ENCODE measurements at regions not wholly inside any gene's neighbourhood (a gene's known extent, or its start where the extent isn't known, plus 50 kb on each side); places are given as distances from the start of the nearest gene placed in this dataset.
A peak's percentile ranks its signal among the peaks of the same experiment; 100 is the strongest.

DNA sequence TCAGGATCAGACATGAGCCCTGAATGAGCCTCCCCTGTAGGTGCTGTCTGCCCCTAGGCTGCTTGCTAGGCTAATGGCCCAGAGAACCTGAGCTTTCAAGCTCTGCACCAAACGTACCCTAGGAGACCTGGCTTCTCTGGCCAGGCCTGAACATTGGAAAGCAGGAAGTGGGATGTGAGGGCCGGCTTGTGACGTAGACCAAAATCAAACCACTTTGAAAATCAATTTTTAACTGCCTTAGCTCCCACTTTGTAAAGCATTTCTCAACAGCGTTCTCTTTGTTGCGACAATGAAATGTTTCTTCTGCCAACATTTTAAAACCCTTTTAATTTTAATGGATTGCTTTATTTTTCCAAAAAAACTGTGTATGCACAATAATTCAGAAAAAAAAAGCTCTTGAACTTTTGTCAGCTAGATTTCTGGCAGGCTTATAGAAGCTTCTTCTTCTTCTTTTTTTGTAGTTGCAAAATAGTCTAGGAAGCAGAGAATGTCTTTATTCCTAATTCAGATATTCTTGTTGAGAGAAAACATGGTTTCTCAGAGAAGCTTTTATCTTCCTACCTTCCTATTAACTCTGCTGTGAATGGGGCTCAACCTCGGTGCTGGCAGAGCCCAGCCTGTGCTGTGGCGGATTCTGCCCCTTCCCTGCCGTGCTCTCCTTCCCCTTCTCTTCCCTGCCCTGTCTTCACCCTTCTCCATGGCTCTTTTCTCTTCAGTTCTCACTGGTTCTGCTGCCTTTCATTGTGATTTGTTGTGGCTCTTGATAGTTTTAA lies 145.2 kb upstream of the SFRP2 start:
- Histone ChIP-seq H3K9me3 (ENCODE audit: insufficient read depth, low read depth, low read length) (no peaks in the 10 kb centered on the region), H3K4me3 (ENCODE audit: low read length) (no peak overlapping the region), H3K36me3 (ENCODE audit: insufficient read depth, low read length) (no peaks in the 10 kb centered on the region), H3K27me3 (ENCODE audit: insufficient read depth, low read length) (no peaks in the 10 kb centered on the region), H3K9ac (ENCODE audit: low read depth, low read length) (no peak overlapping the region), H3K4me1 (ENCODE audit: insufficient read depth, low read length) (peaks cover 18% of the 10 kb centered on the region), H3K27ac (ENCODE audit: low read depth, low read length) (no peak overlapping the region)
- 89% methylated on average over 8 of the region's 8 CpGs for WGBS

DNA sequence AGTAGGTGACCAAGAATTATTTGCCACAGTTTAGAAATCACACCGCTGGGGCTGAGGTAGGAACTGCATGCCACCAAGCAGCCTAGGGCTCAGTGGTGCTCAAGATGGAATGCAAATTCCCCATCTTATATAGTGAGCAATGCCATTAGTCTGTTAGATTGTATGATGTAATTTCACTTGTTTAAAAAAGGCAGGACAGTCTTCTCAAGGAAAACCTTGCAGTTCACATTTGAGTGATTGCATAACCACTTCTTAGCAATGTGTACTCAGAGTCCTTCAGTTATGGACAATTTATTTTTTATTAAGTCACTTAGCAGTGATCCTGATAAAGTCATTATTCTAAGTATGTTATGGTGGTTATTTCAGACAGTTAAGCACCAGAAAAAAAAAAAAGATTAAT lies 142.9 kb upstream of the SFRP2 start:
- WGBS, result 91% methylated on average over 1 of the region's 1 CpG

GRCh38 chr4:153929675-153930074 lies 140.8 kb upstream of the SFRP2 start:
- Histone ChIP-seq H3K27me3 (ENCODE audit: insufficient read depth, low read length) (no peaks in the 10 kb centered on the region), H3K4me1 (ENCODE audit: insufficient read depth, low read length) (peaks cover 18% of the 10 kb centered on the region), H3K4me3 (ENCODE audit: low read length) (peak overlapping the region; percentile 27; the same call in 1 of the 2 replicates), H3K9ac (ENCODE audit: low read depth, low read length) (0 out of 2 replicates have a peak overlapping the region, but pooled peaks have one; percentile 35), H3K27ac (ENCODE audit: low read depth, low read length) (peak overlapping the region; percentile 46), H3K36me3 (ENCODE audit: insufficient read depth, low read length) (no peaks in the 10 kb centered on the region), H3K9me3 (ENCODE audit: insufficient read depth, low read depth, low read length) (no peaks in the 10 kb centered on the region)
- WGBS, result 82% methylated on average over 5 of the region's 5 CpGs

More for the DNA sequence above, 142.9 kb upstream of the SFRP2 start:
- Histone ChIP-seq H3K27me3 (ENCODE audit: insufficient read depth, low read length) (no peaks in the 10 kb centered on the region), H3K9ac (ENCODE audit: low read depth, low read length) (no peak overlapping the region), H3K36me3 (ENCODE audit: insufficient read depth, low read length) (no peaks in the 10 kb centered on the region), H3K4me1 (ENCODE audit: insufficient read depth, low read length) (peaks cover 18% of the 10 kb centered on the region), H3K4me3 (ENCODE audit: low read length) (no peak overlapping the region), H3K27ac (ENCODE audit: low read depth, low read length) (no peak overlapping the region), H3K9me3 (ENCODE audit: insufficient read depth, low read depth, low read length) (no peaks in the 10 kb centered on the region)

DNA sequence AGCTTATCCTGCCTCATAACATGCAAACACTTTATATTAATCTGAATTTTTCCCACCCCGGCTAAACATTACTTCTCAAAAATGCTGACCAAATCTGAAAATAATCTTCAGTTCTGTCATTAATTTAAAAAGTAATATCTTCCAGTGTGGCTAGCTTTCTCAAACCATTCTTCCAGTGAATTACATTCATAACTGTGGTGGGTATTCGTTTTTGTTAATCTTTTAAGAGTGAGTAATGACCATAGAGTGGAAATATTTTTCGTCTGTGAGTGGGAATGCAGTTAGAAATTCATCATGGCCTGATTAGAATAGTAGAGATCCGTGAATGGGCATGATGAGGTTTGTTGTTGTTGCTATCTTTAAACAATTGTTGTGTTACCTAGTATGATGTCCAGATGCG lies 138.6 kb upstream of the SFRP2 start:
- Histone ChIP-seq H3K27ac (ENCODE audit: low read depth, low read length) (no peak overlapping the region), H3K4me1 (ENCODE audit: insufficient read depth, low read length) (peaks cover 14% of the 10 kb centered on the region), H3K9me3 (ENCODE audit: insufficient read depth, low read depth, low read length) (no peaks in the 10 kb centered on the region), H3K4me3 (ENCODE audit: low read length) (no peak overlapping the region), H3K9ac (ENCODE audit: low read depth, low read length) (no peak overlapping the region), H3K27me3 (ENCODE audit: insufficient read depth, low read length) (no peaks in the 10 kb centered on the region), H3K36me3 (ENCODE audit: insufficient read depth, low read length) (no peaks in the 10 kb centered on the region)
- 91% methylated on average over 5 of the region's 5 CpGs for WGBS

GRCh38 chr4:153922148-153922547 lies 133.3 kb upstream of the SFRP2 start:
- Histone ChIP-seq H3K36me3 (ENCODE audit: insufficient read depth, low read length) (no peaks in the 10 kb centered on the region), H3K4me1 (ENCODE audit: insufficient read depth, low read length) (no peaks in the 10 kb centered on the region), H3K27me3 (ENCODE audit: insufficient read depth, low read length) (no peaks in the 10 kb centered on the region), H3K4me3 (ENCODE audit: low read length) (no peak overlapping the region), H3K27ac (ENCODE audit: low read depth, low read length) (no peak overlapping the region), H3K9me3 (ENCODE audit: insufficient read depth, low read depth, low read length) (no peaks in the 10 kb centered on the region), H3K9ac (ENCODE audit: low read depth, low read length) (no peak overlapping the region)
- 96% methylated on average over 2 of the region's 2 CpGs for WGBS

GRCh38 chr4:153919667-153920066 lies 130.8 kb upstream of the SFRP2 start:
- WGBS, result 90% methylated on average over 3 of the region's 3 CpGs
- Histone ChIP-seq H3K4me1 (ENCODE audit: insufficient read depth, low read length) (no peaks in the 10 kb centered on the region), H3K9ac (ENCODE audit: low read depth, low read length) (no peak overlapping the region), H3K4me3 (ENCODE audit: low read length) (no peak overlapping the region), H3K36me3 (ENCODE audit: insufficient read depth, low read length) (no peaks in the 10 kb centered on the region), H3K27me3 (ENCODE audit: insufficient read depth, low read length) (no peaks in the 10 kb centered on the region), H3K9me3 (ENCODE audit: insufficient read depth, low read depth, low read length) (no peaks in the 10 kb centered on the region), H3K27ac (ENCODE audit: low read depth, low read length) (no peak overlapping the region)

DNA sequence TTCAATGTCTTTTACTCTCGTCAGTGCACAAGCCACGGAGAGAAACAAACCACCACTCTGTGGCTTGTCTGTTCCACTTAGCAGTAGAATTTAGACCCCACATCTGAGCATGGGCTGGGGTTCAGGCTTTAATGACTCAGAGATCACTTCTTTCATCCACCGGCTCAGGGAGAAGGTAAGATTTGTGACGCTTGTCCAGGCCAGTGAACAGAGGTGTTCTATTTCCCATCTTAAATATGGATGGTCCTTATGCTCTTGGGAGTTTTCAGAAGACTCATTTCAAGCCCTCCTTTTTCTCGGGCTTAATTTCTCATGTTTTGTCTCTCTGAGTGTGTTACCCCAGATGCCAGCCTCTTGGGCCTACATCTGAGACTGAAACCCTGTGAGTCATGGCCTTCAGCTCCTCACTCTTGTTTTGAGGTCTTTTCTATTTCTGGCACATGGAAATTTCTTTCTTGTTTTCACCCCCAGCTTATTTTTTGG lies 127.4 kb upstream of the SFRP2 start:
- no peak overlapping the region for H3K27ac ChIP-seq (ENCODE audit: low read depth, low read length)
- H3K27me3 ChIP-seq (ENCODE audit: insufficient read depth, low read length), result no peaks in the 10 kb centered on the region
- no peaks in the 10 kb centered on the region for H3K36me3 ChIP-seq (ENCODE audit: insufficient read depth, low read length)
- WGBS, result 95% methylated on average over 5 of the region's 5 CpGs
- H3K4me1 ChIP-seq (ENCODE audit: insufficient read depth, low read length), result no peaks in the 10 kb centered on the region
- H3K4me3 ChIP-seq (ENCODE audit: low read length), result no peak overlapping the region
- no peak overlapping the region for H3K9ac ChIP-seq (ENCODE audit: low read depth, low read length)
- no peaks in the 10 kb centered on the region for H3K9me3 ChIP-seq (ENCODE audit: insufficient read depth, low read depth, low read length)

DNA sequence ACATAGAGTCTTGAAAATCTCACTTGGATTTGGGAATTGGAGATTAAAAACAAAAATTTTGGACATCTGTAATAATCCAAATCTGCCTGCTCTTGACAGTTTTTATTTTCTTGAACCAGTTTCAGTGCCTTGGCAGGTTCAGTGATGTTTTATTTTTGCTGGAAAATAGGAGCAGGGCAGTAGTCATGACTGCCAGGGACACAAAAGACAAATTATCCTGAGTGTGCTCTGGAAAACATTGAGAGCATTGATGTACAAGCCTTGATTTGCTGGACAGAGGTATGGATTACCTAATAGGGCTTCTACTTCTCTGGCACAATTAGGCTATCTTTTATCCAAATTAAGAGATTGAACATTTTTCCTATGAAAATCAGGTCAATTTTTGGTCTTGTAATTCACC lies 123.4 kb upstream of the SFRP2 start:
- Histone ChIP-seq H3K27me3 (ENCODE audit: insufficient read depth, low read length) (no peaks in the 10 kb centered on the region), H3K36me3 (ENCODE audit: insufficient read depth, low read length) (no peaks in the 10 kb centered on the region), H3K4me3 (ENCODE audit: low read length) (no peak overlapping the region), H3K4me1 (ENCODE audit: insufficient read depth, low read length) (peaks cover 8% of the 10 kb centered on the region; the same call in 1 of the 2 replicates), H3K27ac (ENCODE audit: low read depth, low read length) (no peak overlapping the region), H3K9me3 (ENCODE audit: insufficient read depth, low read depth, low read length) (no peaks in the 10 kb centered on the region), H3K9ac (ENCODE audit: low read depth, low read length) (no peak overlapping the region)

- Histone ChIP-seq H3K36me3 (ENCODE audit: insufficient read depth, low read length) (no peaks in the 10 kb centered on the region), H3K4me1 (ENCODE audit: insufficient read depth, low read length) (peaks cover 8% of the 10 kb centered on the region; the same call in 1 of the 2 replicates), H3K4me3 (ENCODE audit: low read length) (no peak overlapping the region), H3K27me3 (ENCODE audit: insufficient read depth, low read length) (no peaks in the 10 kb centered on the region), H3K27ac (ENCODE audit: low read depth, low read length) (no peak overlapping the region), H3K9ac (ENCODE audit: low read depth, low read length) (no peak overlapping the region), H3K9me3 (ENCODE audit: insufficient read depth, low read depth, low read length) (no peaks in the 10 kb centered on the region)
- no CpG with 5 or more reads among the region's 1 CpG for WGBS
Observed at GRCh38 chr4:153909672-153910071, 120.8 kb upstream of the SFRP2 start.

GRCh38 chr4:153906231-153906630 lies 117.3 kb upstream of the SFRP2 start:
- Histone ChIP-seq H3K27me3 (ENCODE audit: insufficient read depth, low read length) (no peaks in the 10 kb centered on the region), H3K9me3 (ENCODE audit: insufficient read depth, low read depth, low read length) (no peaks in the 10 kb centered on the region), H3K36me3 (ENCODE audit: insufficient read depth, low read length) (no peaks in the 10 kb centered on the region), H3K9ac (ENCODE audit: low read depth, low read length) (no peak overlapping the region), H3K27ac (ENCODE audit: low read depth, low read length) (no peak overlapping the region), H3K4me1 (ENCODE audit: insufficient read depth, low read length) (peaks cover 8% of the 10 kb centered on the region; the same call in 1 of the 2 replicates), H3K4me3 (ENCODE audit: low read length) (no peak overlapping the region)

- no peak overlapping the region for H3K9ac ChIP-seq (ENCODE audit: low read depth, low read length)
- no peak overlapping the region for H3K4me3 ChIP-seq (ENCODE audit: low read length)
- H3K36me3 ChIP-seq (ENCODE audit: insufficient read depth, low read length), result no peaks in the 10 kb centered on the region
- H3K4me1 ChIP-seq (ENCODE audit: insufficient read depth, low read length), result peaks cover 8% of the 10 kb centered on the region; the same call in 1 of the 2 replicates
- no peaks in the 10 kb centered on the region for H3K27me3 ChIP-seq (ENCODE audit: insufficient read depth, low read length)
- 93% methylated on average over 7 of the region's 7 CpGs for WGBS
- no peaks in the 10 kb centered on the region for H3K9me3 ChIP-seq (ENCODE audit: insufficient read depth, low read depth, low read length)
- no peak overlapping the region for H3K27ac ChIP-seq (ENCODE audit: low read depth, low read length)
Observed at GRCh38 chr4:153905231-153905630, 116.3 kb upstream of the SFRP2 start.

Measured in HUES64 (cell line).